A673 (cell line): ENCODE measurements at regions not wholly inside any gene's neighbourhood (a gene's known extent, or its start where the extent isn't known, plus 50 kb on each side); places are given as distances from the start of the nearest gene placed in this dataset.

Experiments used
- CTCF ChIP-seq: fragments of 300-800, 200-600 bp; sonication (generic); conservative IDR thresholded peaks from 2 replicates; pipeline ENCODE4 v1.5.1; 2017; ENCODE audit warnings: low read depth, mild to moderate bottlenecking, antibody characterized with exemption, low read length, moderate library complexity, mixed read lengths
- EZH2 ChIP-seq: fragments of 200-600 bp; sonication (generic); IDR thresholded peaks from 2 replicates; pipeline ENCODE4 v1.6.1; 2017; ENCODE audit warnings: borderline replicate concordance, low read depth, mild to moderate bottlenecking, mixed read lengths, antibody characterized with exemption, low read length; ENCODE audit not compliant: poor library complexity, severe bottlenecking

GRCh38 chr3:76502076-76502475, 537.8 kb upstream of the ROBO2 start:
- TF ChIP-seq CTCF: no peak
- TF ChIP-seq EZH2: no peak
